ENCODE measurements at regions not wholly inside any gene's neighbourhood (a gene's known extent, or its start where the extent isn't known, plus 50 kb on each side); places are given as distances from the start of the nearest gene placed in this dataset.
"Not testable (repeated sequence)": the region's sequence is repeated elsewhere in the genome, so short reads cannot be mapped to it uniquely, and the experiment has no call there.

DNA sequence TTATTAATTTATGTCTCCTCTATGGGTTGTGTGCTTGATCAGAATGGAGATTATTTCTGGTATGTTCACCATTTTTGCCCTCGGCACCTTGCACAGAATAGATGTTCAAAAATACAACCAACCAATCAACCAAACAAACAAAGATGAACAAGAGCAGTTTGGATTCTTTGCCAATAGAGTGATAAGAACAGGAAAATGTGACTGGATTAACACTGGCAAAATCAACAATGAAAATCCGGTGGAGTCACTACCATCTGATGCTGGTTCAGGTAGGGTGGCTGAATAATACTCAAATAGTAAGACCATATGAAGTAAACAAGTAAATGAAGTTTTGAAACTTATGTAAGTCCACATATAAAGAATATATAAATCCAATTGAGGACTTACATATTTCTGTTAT is 685.0 kb upstream of the EPHA5 start:
- no peak for DNase-seq

DNA sequence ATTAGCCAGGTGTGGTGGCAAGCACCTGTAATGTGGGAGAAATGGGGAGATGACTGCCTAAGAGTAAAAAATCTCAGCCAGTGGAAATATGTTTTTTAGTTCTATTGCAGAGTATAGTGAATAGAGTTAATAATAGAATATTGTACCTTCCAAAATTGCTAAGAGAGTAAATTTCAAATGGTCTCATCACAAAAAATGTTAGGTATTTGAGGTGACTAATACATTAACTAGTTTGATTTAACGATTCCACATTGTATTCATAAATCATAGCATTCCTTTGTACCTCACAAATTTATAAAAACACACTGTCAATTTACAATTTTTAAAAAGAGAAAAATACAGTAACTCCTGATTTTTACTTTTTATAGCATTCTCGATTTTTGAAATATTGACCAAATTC is 681.5 kb upstream of the EPHA5 start:
- no peak for DNase-seq

GRCh38 chr4:66340286-66340893 is 670.1 kb upstream of the EPHA5 start:
- DNase-seq, result no peak

DNA sequence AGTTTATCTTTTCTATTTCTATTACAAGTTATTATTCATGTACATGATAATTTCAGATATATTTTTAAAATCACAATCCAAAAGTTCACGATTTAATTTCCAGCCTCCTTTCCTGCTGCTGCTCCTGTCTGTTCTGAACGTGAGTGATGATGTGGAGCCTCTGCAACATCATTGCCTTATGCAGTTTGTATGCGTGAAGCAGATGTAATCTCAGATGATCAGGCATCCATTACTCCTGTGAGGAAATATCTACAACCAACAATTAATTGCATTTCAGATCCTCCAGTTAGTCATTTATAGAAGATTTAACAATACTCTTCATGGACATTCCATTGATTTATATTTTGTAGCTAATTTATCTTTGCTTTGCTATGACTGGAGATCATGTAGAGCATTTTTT is 668.7 kb upstream of the EPHA5 start:
- DNase-seq, result no peak

DNA sequence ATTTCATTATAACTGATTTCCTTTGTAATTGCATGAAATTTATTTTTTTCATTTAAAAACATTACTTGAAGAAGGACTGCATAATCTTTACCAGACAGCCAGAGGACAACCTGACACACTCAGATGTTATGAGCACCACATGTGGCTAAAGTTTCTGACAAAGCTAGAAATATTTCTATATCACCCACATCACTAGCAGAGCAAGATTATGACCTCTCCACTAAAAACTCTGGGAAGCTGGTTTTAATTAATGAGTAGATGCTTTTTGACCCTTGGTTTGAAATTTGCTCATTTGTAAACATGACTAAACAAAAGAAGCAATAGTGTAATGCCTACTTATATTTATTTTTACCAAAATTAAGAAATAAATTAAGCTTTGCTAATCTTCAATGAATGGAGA is 661.5 kb upstream of the EPHA5 start:
- no peak for DNase-seq

GRCh38 chr4:66330125-66330524 is 659.8 kb upstream of the EPHA5 start:
- DNase-seq, result no peak

GRCh38 chr4:66328803-66329574 is 658.7 kb upstream of the EPHA5 start:
- DNase-seq, result no peak

GRCh38 chr4:66307641-66308438 is 637.6 kb upstream of the EPHA5 start:
- no peak for DNase-seq

GRCh38 chr4:66300336-66300934 is 630.1 kb upstream of the EPHA5 start:
- DNase-seq, result no peak

DNA sequence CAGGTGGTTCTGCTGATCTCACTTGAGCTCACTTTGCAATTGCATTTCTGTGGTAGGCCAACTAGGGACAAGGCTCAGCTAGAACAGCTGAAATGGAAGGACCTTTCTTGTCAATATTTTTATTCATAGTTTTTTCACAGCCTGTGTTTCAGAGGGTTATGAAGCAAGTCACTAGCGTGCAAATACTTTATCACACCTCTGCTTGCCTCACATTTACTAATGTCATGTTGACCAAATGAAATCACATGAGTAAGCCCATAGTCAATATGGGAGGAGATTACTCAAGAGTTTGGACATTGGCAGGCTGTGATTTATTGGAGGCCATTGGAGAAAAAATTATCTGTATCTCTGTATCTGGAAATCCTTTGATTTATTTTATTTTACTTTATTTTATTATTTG is 628.3 kb upstream of the EPHA5 start:
- DNase-seq, result no peak

DNA sequence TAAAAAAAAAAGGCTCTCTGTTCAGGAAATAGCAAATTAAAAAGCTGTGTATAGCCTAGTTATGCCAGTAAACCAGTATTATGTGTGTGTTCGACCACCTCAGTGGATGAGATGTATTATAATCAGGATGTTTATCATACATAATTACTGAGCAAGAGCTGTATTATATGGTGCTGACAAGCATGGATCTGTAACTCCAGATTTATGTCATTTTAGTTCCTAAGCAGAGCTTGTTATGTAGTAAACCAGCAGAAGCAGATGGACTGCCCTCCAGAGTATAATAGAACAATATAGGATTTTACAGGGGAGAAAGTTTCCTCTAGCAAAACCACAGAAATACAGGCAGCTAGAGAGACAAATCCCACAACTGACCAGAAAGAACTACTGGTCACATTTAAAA is 627.4 kb upstream of the EPHA5 start:
- no peak for DNase-seq

DNA sequence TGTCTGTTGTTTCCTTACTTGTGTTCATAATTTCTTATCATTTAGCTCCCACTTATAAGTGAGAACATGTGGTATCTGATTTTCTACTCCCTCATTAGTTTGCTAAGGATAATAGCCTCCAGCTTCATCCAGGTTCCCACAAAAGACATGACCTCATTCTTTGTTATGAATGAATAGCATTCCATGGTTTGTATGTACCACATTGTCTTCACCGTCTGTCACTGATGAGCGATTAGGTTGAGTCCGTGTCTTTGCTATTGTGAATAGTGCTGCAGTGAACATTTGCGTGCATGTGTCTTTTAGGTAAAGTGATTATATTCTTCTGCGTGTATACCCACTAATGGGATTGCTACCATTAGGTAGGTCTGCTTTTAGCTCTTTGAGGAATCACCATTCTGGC is 624.3 kb upstream of the EPHA5 start:
- no peak for DNase-seq

DNA sequence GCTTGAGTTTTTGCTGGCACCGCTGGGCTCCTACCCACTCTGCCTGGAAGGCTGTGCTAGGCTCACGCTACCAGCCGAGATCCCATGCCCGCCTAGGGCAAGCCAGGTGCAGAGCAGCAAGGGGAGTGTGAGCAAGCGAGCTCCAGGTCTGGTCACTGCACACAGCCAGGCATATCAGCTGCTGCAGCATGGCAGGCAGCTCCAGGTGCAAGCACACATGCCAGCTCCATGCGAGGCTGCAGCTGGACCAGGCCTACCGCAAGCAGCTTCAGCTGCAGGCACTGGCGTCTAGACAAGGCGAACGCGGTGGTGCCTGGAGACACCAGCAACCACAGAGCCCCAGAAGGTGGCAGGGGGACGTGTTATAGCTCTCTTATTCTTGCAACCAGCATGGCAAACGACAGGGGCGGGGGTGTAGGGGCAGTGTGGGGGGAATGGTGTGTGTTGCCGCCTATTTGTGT is 614.7 kb upstream of the EPHA5 start:
- DNase-seq, result no peak

- no peak for DNase-seq
These were observed 608.8 kb upstream of the EPHA5 start for GRCh38 chr4:66279084-66279483.

- DNase-seq, result no peak
These were observed 605.2 kb upstream of the EPHA5 start for GRCh38 chr4:66275411-66276038.

GRCh38 chr4:66273110-66273509 is 602.8 kb upstream of the EPHA5 start:
- DNase-seq, result no peak

GRCh38 chr4:66270356-66270755 is 600.1 kb upstream of the EPHA5 start:
- DNase-seq, result not testable (repeated sequence)

- DNase-seq, result not testable (repeated sequence)
These were observed 596.3 kb upstream of the EPHA5 start for GRCh38 chr4:66266554-66266953.

- DNase-seq, result no peak
These were observed 595.7 kb upstream of the EPHA5 start for GRCh38 chr4:66266035-66266434.

GRCh38 chr4:66252291-66252690 is 582.0 kb upstream of the EPHA5 start:
- DNase-seq, result no peak

DNA sequence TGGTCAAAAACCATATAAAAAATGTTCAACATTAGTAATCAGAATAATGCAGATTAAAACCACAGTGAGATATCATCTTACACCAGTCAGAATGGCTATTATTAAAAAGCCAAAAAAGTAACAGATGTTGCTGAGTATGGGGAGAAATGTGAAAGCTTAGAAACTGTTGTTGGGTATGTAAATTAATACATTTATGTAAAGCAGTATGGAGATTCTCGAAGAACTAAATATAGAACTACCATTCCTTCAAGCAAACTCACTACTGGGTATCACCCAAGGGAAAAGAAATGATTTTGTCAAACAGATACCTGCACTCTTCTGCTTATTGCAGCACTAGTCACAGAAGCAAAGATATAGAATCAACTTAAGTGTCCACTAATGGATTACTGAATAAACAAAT is 576.4 kb upstream of the EPHA5 start:
- DNase-seq, result no peak

- DNase-seq, result no peak
These were observed 565.6 kb upstream of the EPHA5 start for GRCh38 chr4:66235876-66236275.

GRCh38 chr4:66229885-66230284 is 559.6 kb upstream of the EPHA5 start:
- no peak for DNase-seq
